ENCODE measurements at regions not wholly inside any gene's neighbourhood (a gene's known extent, or its start where the extent isn't known, plus 50 kb on each side); places are given as distances from the start of the nearest gene placed in this dataset.
"Not testable (repeated sequence)": the region's sequence is repeated elsewhere in the genome, so short reads cannot be mapped to it uniquely, and the experiment has no call there.

GRCh38 chrY:16639777-16640176, 1240.2 kb downstream of the CDY2B start:
- ATAC-seq (no peak), DNase-seq (ENCODE audit: low spot score) (no peak)
- H3K4me3 Mint-ChIP-seq, result no peak overlapping the region
- ChIA-PET POLR2A (no interaction called here), CTCF (no interaction called here)
- H3K4me1 Mint-ChIP-seq, result no peaks in the 10 kb centered on the region
- H3K36me3 Mint-ChIP-seq, result no peaks in the 10 kb centered on the region
- no peaks in the 10 kb centered on the region for H3K27me3 Mint-ChIP-seq (ENCODE audit: low read depth)
- no peak for TF ChIP-seq RELA (CRISPR knock-in tag; IDR thresholded peaks at IDR 0.05; ENCODE audit: borderline replicate concordance)
- TF ChIP-seq FOXJ3 (CRISPR knock-in tag; IDR thresholded peaks at IDR 0.05; ENCODE audit: borderline replicate concordance), result no peak
- TF ChIP-seq, protein P1, sequence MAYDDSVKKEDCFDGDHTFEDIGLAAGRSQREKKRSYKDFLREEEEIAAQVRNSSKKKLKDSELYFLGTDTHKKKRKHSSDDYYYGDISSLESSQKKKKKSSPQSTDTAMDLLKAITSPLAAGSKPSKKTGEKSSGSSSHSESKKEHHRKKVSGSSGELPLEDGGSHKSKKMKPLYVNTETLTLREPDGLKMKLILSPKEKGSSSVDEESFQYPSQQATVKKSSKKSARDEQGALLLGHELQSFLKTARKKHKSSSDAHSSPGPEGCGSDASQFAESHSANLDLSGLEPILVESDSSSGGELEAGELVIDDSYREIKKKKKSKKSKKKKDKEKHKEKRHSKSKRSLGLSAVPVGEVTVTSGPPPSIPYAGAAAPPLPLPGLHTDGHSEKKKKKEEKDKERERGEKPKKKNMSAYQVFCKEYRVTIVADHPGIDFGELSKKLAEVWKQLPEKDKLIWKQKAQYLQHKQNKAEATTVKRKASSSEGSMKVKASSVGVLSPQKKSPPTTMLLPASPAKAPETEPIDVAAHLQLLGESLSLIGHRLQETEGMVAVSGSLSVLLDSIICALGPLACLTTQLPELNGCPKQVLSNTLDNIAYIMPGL (CRISPR knock-in tag; IDR thresholded peaks at IDR 0.05), result no peak
- TF ChIP-seq ZNF121 (CRISPR knock-in tag; IDR thresholded peaks at IDR 0.05), result no peak
- TF ChIP-seq CREB1 (CRISPR knock-in tag; IDR thresholded peaks at IDR 0.05), result no peak
- no peak for TF ChIP-seq CREM (CRISPR knock-in tag; IDR thresholded peaks at IDR 0.05)
- no peak for TF ChIP-seq PRRX2 (CRISPR knock-in tag; IDR thresholded peaks at IDR 0.05)
- TF ChIP-seq ZNF671 (CRISPR knock-in tag; IDR thresholded peaks at IDR 0.05), result no peak
- TF ChIP-seq, protein P2, sequence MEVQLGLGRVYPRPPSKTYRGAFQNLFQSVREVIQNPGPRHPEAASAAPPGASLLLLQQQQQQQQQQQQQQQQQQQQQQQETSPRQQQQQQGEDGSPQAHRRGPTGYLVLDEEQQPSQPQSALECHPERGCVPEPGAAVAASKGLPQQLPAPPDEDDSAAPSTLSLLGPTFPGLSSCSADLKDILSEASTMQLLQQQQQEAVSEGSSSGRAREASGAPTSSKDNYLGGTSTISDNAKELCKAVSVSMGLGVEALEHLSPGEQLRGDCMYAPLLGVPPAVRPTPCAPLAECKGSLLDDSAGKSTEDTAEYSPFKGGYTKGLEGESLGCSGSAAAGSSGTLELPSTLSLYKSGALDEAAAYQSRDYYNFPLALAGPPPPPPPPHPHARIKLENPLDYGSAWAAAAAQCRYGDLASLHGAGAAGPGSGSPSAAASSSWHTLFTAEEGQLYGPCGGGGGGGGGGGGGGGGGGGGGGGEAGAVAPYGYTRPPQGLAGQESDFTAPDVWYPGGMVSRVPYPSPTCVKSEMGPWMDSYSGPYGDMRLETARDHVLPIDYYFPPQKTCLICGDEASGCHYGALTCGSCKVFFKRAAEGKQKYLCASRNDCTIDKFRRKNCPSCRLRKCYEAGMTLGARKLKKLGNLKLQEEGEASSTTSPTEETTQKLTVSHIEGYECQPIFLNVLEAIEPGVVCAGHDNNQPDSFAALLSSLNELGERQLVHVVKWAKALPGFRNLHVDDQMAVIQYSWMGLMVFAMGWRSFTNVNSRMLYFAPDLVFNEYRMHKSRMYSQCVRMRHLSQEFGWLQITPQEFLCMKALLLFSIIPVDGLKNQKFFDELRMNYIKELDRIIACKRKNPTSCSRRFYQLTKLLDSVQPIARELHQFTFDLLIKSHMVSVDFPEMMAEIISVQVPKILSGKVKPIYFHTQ (CRISPR knock-in tag; IDR thresholded peaks at IDR 0.05), result no peak
- no peaks in the 10 kb centered on the region for H3K9me3 Mint-ChIP-seq
- H3K27ac Mint-ChIP-seq, result no peak overlapping the region

GRCh38 chrY:16638743-16639142, 1241.3 kb downstream of the CDY2B start:
- CTCF ChIA-PET; H3K27me3 Mint-ChIP-seq (ENCODE audit: low read depth); H3K4me3 Mint-ChIP-seq; H3K4me1 Mint-ChIP-seq; H3K27ac Mint-ChIP-seq; H3K36me3 Mint-ChIP-seq; H3K9me3 Mint-ChIP-seq; DNase-seq (ENCODE audit: low spot score); ATAC-seq; POLR2A ChIA-PET: not testable (repeated sequence)

- no peak overlapping the region for H3K27ac Mint-ChIP-seq
- no peak overlapping the region for H3K4me3 Mint-ChIP-seq
- H3K36me3 Mint-ChIP-seq, result no peaks in the 10 kb centered on the region
- TF ChIP-seq TEAD4 (CRISPR knock-in tag; IDR thresholded peaks at IDR 0.05) (no peak), KAT7 (CRISPR knock-in tag; IDR thresholded peaks at IDR 0.05; ENCODE audit: borderline replicate concordance) (no peak), ESRRA (CRISPR knock-in tag; IDR thresholded peaks at IDR 0.05; ENCODE audit: borderline replicate concordance) (no peak), ATF3 (CRISPR knock-in tag; conservative IDR thresholded peaks at IDR 0.05) (no peak)
- TF ChIP-seq, protein P3, sequence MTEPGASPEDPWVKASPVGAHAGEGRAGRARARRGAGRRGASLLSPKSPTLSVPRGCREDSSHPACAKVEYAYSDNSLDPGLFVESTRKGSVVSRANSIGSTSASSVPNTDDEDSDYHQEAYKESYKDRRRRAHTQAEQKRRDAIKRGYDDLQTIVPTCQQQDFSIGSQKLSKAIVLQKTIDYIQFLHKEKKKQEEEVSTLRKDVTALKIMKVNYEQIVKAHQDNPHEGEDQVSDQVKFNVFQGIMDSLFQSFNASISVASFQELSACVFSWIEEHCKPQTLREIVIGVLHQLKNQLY (CRISPR knock-in tag; IDR thresholded peaks at IDR 0.05), result no peak
- H3K9me3 Mint-ChIP-seq, result no peaks in the 10 kb centered on the region
- CTCF ChIA-PET, result no interaction called here
- H3K27me3 Mint-ChIP-seq (ENCODE audit: low read depth), result no peaks in the 10 kb centered on the region
- ATAC-seq, result no peak
- no peaks in the 10 kb centered on the region for H3K4me1 Mint-ChIP-seq
- POLR2A ChIA-PET, result no interaction called here
- no peak for DNase-seq (ENCODE audit: low spot score)
Observed at GRCh38 chrY:16636254-16636653, 1243.8 kb downstream of the CDY2B start.

DNA sequence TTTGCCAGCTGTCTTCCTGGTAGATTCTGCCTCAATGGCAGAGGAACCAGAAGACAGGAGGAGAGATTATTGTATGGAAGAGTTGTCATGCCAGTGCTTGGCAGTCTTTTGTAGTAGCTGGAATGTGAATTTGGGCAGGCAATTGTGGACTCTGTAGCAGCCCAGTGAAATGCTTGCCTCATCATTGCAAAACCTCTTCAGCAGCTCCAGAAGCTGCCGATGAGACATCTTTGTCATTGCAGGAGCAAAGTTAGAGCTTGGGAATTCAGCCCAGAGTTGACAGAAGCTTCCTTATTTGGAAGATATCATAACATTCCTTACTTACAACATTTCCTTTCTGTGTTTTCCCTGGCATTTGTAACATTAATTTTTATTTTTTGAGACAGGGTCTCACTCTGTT, 1250.9 kb downstream of the CDY2B start:
- no peaks in the 10 kb centered on the region for H3K9me3 Mint-ChIP-seq
- no peaks in the 10 kb centered on the region for H3K4me1 Mint-ChIP-seq
- H3K27ac Mint-ChIP-seq, result no peak overlapping the region
- H3K36me3 Mint-ChIP-seq, result no peaks in the 10 kb centered on the region
- H3K4me3 Mint-ChIP-seq, result no peak overlapping the region
- CTCF ChIA-PET, result no interaction called here
- DNase-seq (ENCODE audit: low spot score) (no peak), ATAC-seq (no peak)
- POLR2A ChIA-PET, result no interaction called here
- TF ChIP-seq FOXP4 (CRISPR knock-in tag; IDR thresholded peaks at IDR 0.05), result no peak
- TF ChIP-seq JUN (CRISPR knock-in tag; IDR thresholded peaks at IDR 0.05), result no peak
- TF ChIP-seq CREB1 (CRISPR knock-in tag; IDR thresholded peaks at IDR 0.05), result no peak
- TF ChIP-seq SMAD3 (CRISPR knock-in tag; IDR thresholded peaks at IDR 0.05; ENCODE audit: borderline replicate concordance), result no peak
- TF ChIP-seq ZBTB43 (CRISPR knock-in tag; IDR thresholded peaks at IDR 0.05), result no peak
- TF ChIP-seq CBFB (CRISPR knock-in tag; IDR thresholded peaks at IDR 0.05; ENCODE audit: low read depth), result no peak
- no peak for TF ChIP-seq ZMAT4 (CRISPR knock-in tag; IDR thresholded peaks at IDR 0.05)
- TF ChIP-seq ELF4 (CRISPR knock-in tag; IDR thresholded peaks at IDR 0.05; ENCODE audit: low read depth), result no peak
- H3K27me3 Mint-ChIP-seq (ENCODE audit: low read depth), result no peaks in the 10 kb centered on the region
